ENCODE measurements at regions not wholly inside any gene's neighbourhood (a gene's known extent, or its start where the extent isn't known, plus 50 kb on each side); places are given as distances from the start of the nearest gene placed in this dataset.

DNA sequence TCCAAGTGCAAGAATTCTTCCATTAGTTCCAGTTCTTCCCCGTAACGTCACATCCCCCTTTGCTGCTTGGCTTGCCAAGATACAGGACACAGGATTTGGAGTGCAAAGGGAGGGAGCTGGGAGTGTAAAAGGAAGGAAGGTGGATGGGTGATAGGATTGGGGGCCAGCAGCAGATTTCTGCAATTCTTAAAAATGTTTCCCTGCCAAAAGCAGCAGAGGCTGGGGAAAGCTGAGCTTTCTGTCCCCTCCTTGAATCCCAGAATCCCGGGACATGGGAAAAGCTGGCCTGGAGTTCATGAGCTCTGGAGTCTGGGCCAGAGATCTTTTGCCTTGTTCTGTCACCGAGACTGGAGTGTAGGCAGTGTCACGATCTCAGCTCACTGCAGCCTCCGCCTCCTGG lies 60.0 kb upstream of the EPB41L1 start:
- intact Hi-C loops (cut with DNase I; ENCODE audit: low total_unique reads): no loop called here
- H3K4me3 ChIP-seq: peak overlapping the region; percentile 55 to 94
- DNase-seq: no peak
- H3K4me1 ChIP-seq: peaks cover 0 to 45% (median 44%) of the 10 kb centered on the region in 4 donors
- no peaks in the 10 kb centered on the region for H3K36me3 ChIP-seq
- no peaks in the 10 kb centered on the region for H3K27me3 ChIP-seq
- no peaks in the 10 kb centered on the region for H3K9me3 ChIP-seq
- peak overlapping the region; percentile 62 to 76 for H3K27ac ChIP-seq
- TF ChIP-seq, protein P1, sequence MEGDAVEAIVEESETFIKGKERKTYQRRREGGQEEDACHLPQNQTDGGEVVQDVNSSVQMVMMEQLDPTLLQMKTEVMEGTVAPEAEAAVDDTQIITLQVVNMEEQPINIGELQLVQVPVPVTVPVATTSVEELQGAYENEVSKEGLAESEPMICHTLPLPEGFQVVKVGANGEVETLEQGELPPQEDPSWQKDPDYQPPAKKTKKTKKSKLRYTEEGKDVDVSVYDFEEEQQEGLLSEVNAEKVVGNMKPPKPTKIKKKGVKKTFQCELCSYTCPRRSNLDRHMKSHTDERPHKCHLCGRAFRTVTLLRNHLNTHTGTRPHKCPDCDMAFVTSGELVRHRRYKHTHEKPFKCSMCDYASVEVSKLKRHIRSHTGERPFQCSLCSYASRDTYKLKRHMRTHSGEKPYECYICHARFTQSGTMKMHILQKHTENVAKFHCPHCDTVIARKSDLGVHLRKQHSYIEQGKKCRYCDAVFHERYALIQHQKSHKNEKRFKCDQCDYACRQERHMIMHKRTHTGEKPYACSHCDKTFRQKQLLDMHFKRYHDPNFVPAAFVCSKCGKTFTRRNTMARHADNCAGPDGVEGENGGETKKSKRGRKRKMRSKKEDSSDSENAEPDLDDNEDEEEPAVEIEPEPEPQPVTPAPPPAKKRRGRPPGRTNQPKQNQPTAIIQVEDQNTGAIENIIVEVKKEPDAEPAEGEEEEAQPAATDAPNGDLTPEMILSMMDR (IDR thresholded peaks at IDR 0.05): no peak

- intact Hi-C loops (cut with DNase I; ENCODE audit: low total_unique reads): no loop called here
- Histone ChIP-seq H3K4me1 (peaks cover 0 to 47% (median 45%) of the 10 kb centered on the region in 4 donors), H3K36me3 (no peaks in the 10 kb centered on the region), H3K27ac (peak overlapping the region; percentile 43 to 76), H3K27me3 (no peaks in the 10 kb centered on the region), H3K9me3 (no peaks in the 10 kb centered on the region), H3K4me3 (no peak overlapping the region)
- no peak for DNase-seq
- TF ChIP-seq, protein P1 (IDR thresholded peaks at IDR 0.05): no peak
Observed at GRCh38 chr20:36096435-36096834, 58.1 kb upstream of the EPB41L1 start.

- intact Hi-C loops (cut with DNase I; ENCODE audit: low total_unique reads): no loop called here
- H3K4me3 ChIP-seq: no peak overlapping the region
- no peaks in the 10 kb centered on the region for H3K36me3 ChIP-seq
- H3K27ac ChIP-seq: peak overlapping the region; percentile 43 to 76
- H3K27me3 ChIP-seq: no peaks in the 10 kb centered on the region
- TF ChIP-seq, protein P1 (IDR thresholded peaks at IDR 0.05): no peak
- H3K4me1 ChIP-seq: peaks cover 0 to 43% (median 40%) of the 10 kb centered on the region in 4 donors
- H3K9me3 ChIP-seq: no peaks in the 10 kb centered on the region
- DNase-seq: no peak
Observed at GRCh38 chr20:36097337-36098151, 57.0 kb upstream of the EPB41L1 start.

- TF ChIP-seq, protein P1 (IDR thresholded peaks at IDR 0.05): no peak
- H3K36me3 ChIP-seq: no peaks in the 10 kb centered on the region
- H3K27me3 ChIP-seq: no peaks in the 10 kb centered on the region
- H3K4me3 ChIP-seq: no peak overlapping the region
- intact Hi-C loops (cut with DNase I; ENCODE audit: low total_unique reads): no loop called here
- H3K27ac ChIP-seq: peak overlapping the region; percentile 43 to 76
- no peaks in the 10 kb centered on the region for H3K9me3 ChIP-seq
- peaks cover 0 to 46% (median 40%) of the 10 kb centered on the region in 4 donors for H3K4me1 ChIP-seq
- peak in 1 of 2 donors; percentile 56 for DNase-seq
Observed at GRCh38 chr20:36098364-36098763, 56.2 kb upstream of the EPB41L1 start.

GRCh38 chr20:36099106-36099505 lies 55.4 kb upstream of the EPB41L1 start:
- no peaks in the 10 kb centered on the region for H3K36me3 ChIP-seq
- no peaks in the 10 kb centered on the region for H3K9me3 ChIP-seq
- TF ChIP-seq, protein P1 (IDR thresholded peaks at IDR 0.05): no peak
- peaks cover 0 to 39% (median 35%) of the 10 kb centered on the region in 4 donors for H3K4me1 ChIP-seq
- no peak overlapping the region for H3K27ac ChIP-seq
- no peak for DNase-seq
- intact Hi-C loops (cut with DNase I; ENCODE audit: low total_unique reads): no loop called here
- no peaks in the 10 kb centered on the region for H3K27me3 ChIP-seq
- H3K4me3 ChIP-seq: no peak overlapping the region

Measured in tibial artery (tissue), 4 donors.